AG04450 (cell line): ENCODE measurements at regions not wholly inside any gene's neighbourhood (a gene's known extent, or its start where the extent isn't known, plus 50 kb on each side); places are given as distances from the start of the nearest gene placed in this dataset.
A peak's percentile ranks its signal among the peaks of the same experiment; 100 is the strongest.

Source experiments
- CTCF ChIA-PET: fragments of 300-600, 350-600 bp; formaldehyde crosslinking; extraction: SDS; loops from one replicate; lab custom pipeline; 2022; ENCODE audit warnings: antibody characterized with exemption, inconsistent platforms; lab: Charles Lee
- POLR2A ChIA-PET: fragments of 350-600 bp; formaldehyde crosslinking; extraction: SDS; loops from one replicate; lab custom pipeline; 2021; ENCODE audit warnings: antibody characterized with exemption, inconsistent platforms; lab: Yijun Ruan, JAX
- DNase-seq: peaks from one replicate; pipeline ENCODE4 v3.0.0-alpha.2; 2011; ENCODE audit warnings: low read depth, low spot score
- H3K27ac ChIP-seq: one replicate; pipeline ENCODE4 v1.5.1; 2012; ENCODE audit warnings: low read depth, low read length, control low read depth
- H3K27me3 ChIP-seq: one replicate; pipeline ENCODE4 v1.6.0; 2012; ENCODE audit warnings: low read length; ENCODE audit not compliant: control insufficient read depth, insufficient read depth
- H3K4me3 ChIP-seq: 2 replicates; pipeline ENCODE4 v1.5.1; 2011; ENCODE audit warnings: mild to moderate bottlenecking, low read depth, low read length, control low read depth
- H3K9me3 ChIP-seq: 2 replicates; pipeline ENCODE4 v1.5.1; 2012; ENCODE audit warnings: low read length; ENCODE audit not compliant: control insufficient read depth, insufficient read depth
- CTCF ChIP-seq: IDR thresholded peaks from 2 replicates; pipeline ENCODE4 v1.5.1; 2011; ENCODE audit warnings: low read depth, low read length, control low read depth, inconsistent platforms

- POLR2A ChIA-PET = no interaction called here
- TF ChIP-seq CTCF = no peak
- no peak for DNase-seq
- Histone ChIP-seq H3K9me3 (no peaks in the 10 kb centered on the region), H3K4me3 (no peak overlapping the region), H3K27ac (no peak overlapping the region), H3K27me3 (no peaks in the 10 kb centered on the region)
- CTCF ChIA-PET = no interaction called here
These were observed 155.7 kb upstream of the HEY2 start for GRCh38 chr6:125593746-125594145.

- CTCF ChIA-PET = no interaction called here
- no peak for TF ChIP-seq CTCF
- DNase-seq = no peak
- Histone ChIP-seq H3K9me3 (no peaks in the 10 kb centered on the region), H3K4me3 (no peak overlapping the region), H3K27me3 (no peaks in the 10 kb centered on the region), H3K27ac (no peak overlapping the region)
- POLR2A ChIA-PET = no interaction called here
These were observed 153.4 kb upstream of the HEY2 start for GRCh38 chr6:125596020-125596419.

GRCh38 chr6:125597411-125598253 lies 151.8 kb upstream of the HEY2 start:
- Histone ChIP-seq H3K27ac (no peak overlapping the region), H3K4me3 (no peak overlapping the region), H3K9me3 (no peaks in the 10 kb centered on the region), H3K27me3 (no peaks in the 10 kb centered on the region)
- TF ChIP-seq CTCF = no peak
- ChIA-PET POLR2A (interaction anchor here (0.6 kb wide), 1 partner anchor 1685 kb away, joined by 3 read pairs; no protein-coding TSS in a partner anchor), CTCF (no interaction called here)
- DNase-seq = no peak

- H3K4me3 ChIP-seq = no peak overlapping the region
- ChIA-PET POLR2A (no interaction called here), CTCF (no interaction called here)
- no peak for TF ChIP-seq CTCF
- no peaks in the 10 kb centered on the region for H3K27me3 ChIP-seq
- no peak overlapping the region for H3K27ac ChIP-seq
- H3K9me3 ChIP-seq = no peaks in the 10 kb centered on the region
- DNase-seq = peak; percentile 3
These were observed 151.0 kb upstream of the HEY2 start for GRCh38 chr6:125598422-125598821.

- no peaks in the 10 kb centered on the region for H3K27me3 ChIP-seq
- no peak overlapping the region for H3K4me3 ChIP-seq
- H3K9me3 ChIP-seq = no peaks in the 10 kb centered on the region
- no peak overlapping the region for H3K27ac ChIP-seq
- POLR2A ChIA-PET = no interaction called here
- TF ChIP-seq CTCF = no peak
- CTCF ChIA-PET = no interaction called here
- DNase-seq = no peak
These were observed 145.2 kb upstream of the HEY2 start for GRCh38 chr6:125604257-125604656.
